Fibroblast of lung (primary cell): ENCODE measurements at regions not wholly inside any gene's neighbourhood (a gene's known extent, or its start where the extent isn't known, plus 50 kb on each side); places are given as distances from the start of the nearest gene placed in this dataset.

Experiments used
- CTCF ChIP-seq, 2 donors: IDR thresholded peaks in 1 of 2; conservative IDR thresholded peaks in 1 of 2; 1 replicate in 1 of 2; 2 replicates in 1 of 2; pipeline ENCODE4 v1.5.1; 2011 to 2012; ENCODE audit warnings: low read length in 2 of 2, control low read depth in 1 of 2, inconsistent platforms in 1 of 2, low read depth in 1 of 2, mild to moderate bottlenecking in 1 of 2
- EZH2 ChIP-seq: IDR thresholded peaks from 2 replicates; pipeline ENCODE4 v1.5.1; 2012; ENCODE audit warnings: low read length, control low read depth, mild to moderate bottlenecking; ENCODE audit errors: missing control alignments

GRCh38 chr5:155140646-155141045 is 127.1 kb downstream of the KIF4B start:
- TF ChIP-seq CTCF (conservative IDR thresholded peaks at IDR 0.05 in 1 of 2, IDR thresholded peaks at IDR 0.05 in 1 of 2; ENCODE audit: low read depth in 1 of 2, low read length in 2 of 2) = no peak
- TF ChIP-seq EZH2 = no peak
